Progenitor cell of endocrine pancreas (in vitro differentiated cells): ENCODE measurements at regions not wholly inside any gene's neighbourhood (a gene's known extent, or its start where the extent isn't known, plus 50 kb on each side); places are given as distances from the start of the nearest gene placed in this dataset.

Source experiments
- DNase-seq: peaks from one replicate; pipeline ENCODE4 v3.0.0; 2021; ENCODE audit warnings: low spot score; ENCODE audit not compliant: unreplicated experiment
- H3K27ac Mint-ChIP-seq: 2 replicates; pipeline ENCODE4 v1.8.0; 2021; ENCODE audit warnings: mild to moderate bottlenecking, moderate library complexity, mixed read lengths
- H3K27me3 Mint-ChIP-seq: 2 replicates; pipeline ENCODE4 v1.8.0; 2021; ENCODE audit warnings: mixed read lengths
- H3K36me3 Mint-ChIP-seq: 2 replicates; pipeline ENCODE4 v1.8.0; 2022; ENCODE audit warnings: mixed read lengths; ENCODE audit not compliant: insufficient read depth
- H3K4me1 Mint-ChIP-seq: 2 replicates; pipeline ENCODE4 v1.8.0; 2021; ENCODE audit warnings: low read depth, mixed read lengths
- H3K4me3 Mint-ChIP-seq: 2 replicates; pipeline ENCODE4 v1.8.0; 2021; ENCODE audit warnings: low read depth, mild to moderate bottlenecking, moderate library complexity, mixed read lengths
- H3K9me3 Mint-ChIP-seq: 2 replicates; pipeline ENCODE4 v1.8.0; 2021; ENCODE audit warnings: low read depth, mixed read lengths
- CTCF ChIP-seq: fragments of 200-600 bp; sonication (generic); IDR thresholded peaks from one replicate; pipeline ENCODE4 v1.5.0; 2021; ENCODE audit warnings: antibody characterized with exemption, mild to moderate bottlenecking; ENCODE audit not compliant: unreplicated experiment

- Mint-ChIP-seq H3K27me3 (no peaks in the 10 kb centered on the region), H3K27ac (no peak overlapping the region), H3K9me3 (no peaks in the 10 kb centered on the region), H3K4me3 (no peak overlapping the region), H3K36me3 (no peaks in the 10 kb centered on the region), H3K4me1 (no peaks in the 10 kb centered on the region)
- no peak for DNase-seq
- no peak for TF ChIP-seq CTCF
These were observed 1757.3 kb downstream of the PCDH7 start for GRCh38 chr4:32477518-32477917.

GRCh38 chr4:32485956-32486355 lies 1765.8 kb downstream of the PCDH7 start:
- DNase-seq, result no peak
- no peaks in the 10 kb centered on the region for H3K4me1 Mint-ChIP-seq
- H3K9me3 Mint-ChIP-seq, result peaks cover 3% of the 10 kb centered on the region
- H3K27me3 Mint-ChIP-seq, result no peaks in the 10 kb centered on the region
- TF ChIP-seq CTCF, result no peak
- no peak overlapping the region for H3K4me3 Mint-ChIP-seq
- H3K27ac Mint-ChIP-seq, result no peak overlapping the region
- no peaks in the 10 kb centered on the region for H3K36me3 Mint-ChIP-seq

- no peak overlapping the region for H3K27ac Mint-ChIP-seq
- no peaks in the 10 kb centered on the region for H3K9me3 Mint-ChIP-seq
- no peak for DNase-seq
- H3K4me3 Mint-ChIP-seq, result no peak overlapping the region
- TF ChIP-seq CTCF, result no peak
- no peaks in the 10 kb centered on the region for H3K36me3 Mint-ChIP-seq
- H3K27me3 Mint-ChIP-seq, result no peaks in the 10 kb centered on the region
- no peaks in the 10 kb centered on the region for H3K4me1 Mint-ChIP-seq
These were observed 1768.5 kb downstream of the PCDH7 start for GRCh38 chr4:32488690-32489089.

GRCh38 chr4:32499171-32499570 lies 1779.0 kb downstream of the PCDH7 start:
- Mint-ChIP-seq H3K36me3 (no peaks in the 10 kb centered on the region), H3K9me3 (peaks cover 6% of the 10 kb centered on the region), H3K4me1 (no peaks in the 10 kb centered on the region), H3K4me3 (no peak overlapping the region), H3K27ac (no peak overlapping the region), H3K27me3 (no peaks in the 10 kb centered on the region)
- no peak for DNase-seq
- no peak for TF ChIP-seq CTCF

- no peak overlapping the region for H3K27ac Mint-ChIP-seq
- TF ChIP-seq CTCF, result no peak
- no peak for DNase-seq
- no peak overlapping the region for H3K4me3 Mint-ChIP-seq
- no peaks in the 10 kb centered on the region for H3K4me1 Mint-ChIP-seq
- no peaks in the 10 kb centered on the region for H3K36me3 Mint-ChIP-seq
- peaks cover 9% of the 10 kb centered on the region for H3K9me3 Mint-ChIP-seq
- no peaks in the 10 kb centered on the region for H3K27me3 Mint-ChIP-seq
These were observed 1783.1 kb downstream of the PCDH7 start for GRCh38 chr4:32503241-32503640.
